Activated T-helper 9 cell treated with anti-CD3 and anti-CD28 coated beads, Interleukin-2, amount 50 U/mL, for 16 hours (primary cell): ENCODE measurements at regions not wholly inside any gene's neighbourhood (a gene's known extent, or its start where the extent isn't known, plus 50 kb on each side); places are given as distances from the start of the nearest gene placed in this dataset.
A peak's percentile ranks its signal among the peaks of the same experiment; 100 is the strongest.

Experiments used
- DNase-seq: peaks from one replicate; pipeline ENCODE4 v3.0.0-alpha.2; 2020; ENCODE audit warnings: low read depth

DNA sequence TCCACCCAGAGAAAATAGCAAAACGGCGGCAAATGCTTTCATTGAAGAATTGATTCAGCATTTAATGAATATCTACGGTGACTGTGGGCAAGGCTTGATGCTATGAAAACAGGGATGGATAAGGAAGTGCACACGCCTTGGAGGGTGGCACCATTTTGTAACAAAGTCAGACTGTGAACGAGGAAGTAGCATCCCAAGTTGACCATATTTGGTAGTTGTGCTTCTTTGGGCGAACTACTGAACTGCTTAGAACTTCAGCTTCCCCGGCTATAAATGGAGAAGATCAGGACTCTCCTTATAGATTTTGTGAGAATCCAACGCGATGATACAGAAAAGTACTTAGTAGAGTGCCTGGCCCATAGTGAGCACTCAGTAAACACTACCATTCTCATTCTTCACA lies 303.2 kb downstream of the MAF start:
- DNase-seq, result no peak

DNA sequence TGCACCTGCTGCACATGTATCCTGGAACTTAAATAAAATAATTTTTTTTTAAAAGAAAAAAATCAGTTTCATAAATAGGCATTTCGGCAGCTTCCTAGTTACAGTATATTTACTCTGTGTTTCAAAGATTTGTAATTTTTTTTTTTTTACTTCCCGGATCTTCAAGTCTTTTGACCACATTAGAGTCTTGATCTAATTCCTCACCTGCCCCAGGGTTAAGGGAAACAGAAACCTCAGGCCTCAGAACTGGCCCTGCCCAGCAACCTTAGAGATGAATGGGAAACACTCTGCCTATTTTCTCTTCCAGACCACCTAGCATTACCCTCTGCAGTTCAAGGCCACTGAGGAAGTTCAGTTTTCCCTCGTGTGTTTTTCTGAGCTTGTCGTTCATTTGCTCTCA lies 304.0 kb downstream of the MAF start:
- no peak for DNase-seq

DNA sequence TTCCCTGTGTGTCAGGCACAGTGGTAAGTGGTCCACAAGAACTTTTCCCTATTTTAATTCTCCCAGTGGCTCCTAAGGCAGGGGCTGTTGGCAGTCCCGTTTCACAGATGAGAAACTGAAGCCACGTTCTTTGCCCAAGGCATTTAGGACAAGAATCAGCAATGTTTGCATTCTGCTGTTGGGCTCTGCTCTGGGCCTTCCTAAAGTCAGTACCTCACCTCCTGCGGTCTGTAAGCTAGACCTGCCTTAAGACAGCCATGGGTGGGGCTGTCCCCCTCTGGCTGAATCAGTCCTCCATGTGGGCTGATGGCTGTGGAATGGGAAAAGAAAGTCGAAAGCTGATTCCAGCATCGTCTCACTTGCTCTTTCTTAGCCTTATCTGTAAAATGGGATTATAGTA lies 304.8 kb downstream of the MAF start:
- no peak for DNase-seq

DNA sequence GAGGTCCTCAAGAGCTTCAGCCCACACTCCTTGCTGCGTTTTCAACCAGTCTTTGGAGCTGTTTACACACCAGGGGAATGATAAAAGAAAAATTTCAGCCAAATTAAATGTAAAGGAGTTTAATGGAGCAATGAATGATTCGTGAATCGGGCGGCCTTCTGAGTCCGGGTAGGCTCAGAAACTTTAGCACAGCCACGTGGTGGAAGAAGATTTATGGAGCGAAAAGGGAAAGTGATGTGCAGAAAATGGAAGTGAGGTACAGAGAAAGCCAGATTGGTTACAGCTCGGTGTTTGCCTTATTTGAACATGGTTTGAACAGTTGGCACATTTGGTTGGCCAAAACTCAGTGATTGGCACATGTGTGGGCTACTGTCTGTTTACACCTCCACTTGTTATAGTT lies 305.4 kb downstream of the MAF start:
- DNase-seq, result no peak

DNA sequence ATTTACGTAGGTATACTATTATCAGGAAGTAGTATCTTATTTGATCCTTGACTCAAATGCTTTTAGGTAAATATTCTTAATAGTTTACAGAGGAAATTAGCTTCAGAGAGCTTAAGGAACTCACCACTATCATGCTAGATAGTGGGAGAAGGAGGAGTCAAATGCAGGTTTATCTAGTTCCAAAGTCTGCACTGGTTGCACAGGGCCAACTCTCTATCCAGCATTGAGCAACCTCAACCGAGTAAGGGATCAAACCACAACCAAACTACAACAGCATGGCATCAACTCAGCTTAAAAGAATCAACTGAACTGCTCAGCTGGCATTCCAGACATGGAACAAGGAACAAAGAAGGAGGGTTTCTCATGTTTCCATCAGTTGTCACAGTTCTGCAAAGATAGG lies 306.0 kb downstream of the MAF start:
- no peak for DNase-seq

DNA sequence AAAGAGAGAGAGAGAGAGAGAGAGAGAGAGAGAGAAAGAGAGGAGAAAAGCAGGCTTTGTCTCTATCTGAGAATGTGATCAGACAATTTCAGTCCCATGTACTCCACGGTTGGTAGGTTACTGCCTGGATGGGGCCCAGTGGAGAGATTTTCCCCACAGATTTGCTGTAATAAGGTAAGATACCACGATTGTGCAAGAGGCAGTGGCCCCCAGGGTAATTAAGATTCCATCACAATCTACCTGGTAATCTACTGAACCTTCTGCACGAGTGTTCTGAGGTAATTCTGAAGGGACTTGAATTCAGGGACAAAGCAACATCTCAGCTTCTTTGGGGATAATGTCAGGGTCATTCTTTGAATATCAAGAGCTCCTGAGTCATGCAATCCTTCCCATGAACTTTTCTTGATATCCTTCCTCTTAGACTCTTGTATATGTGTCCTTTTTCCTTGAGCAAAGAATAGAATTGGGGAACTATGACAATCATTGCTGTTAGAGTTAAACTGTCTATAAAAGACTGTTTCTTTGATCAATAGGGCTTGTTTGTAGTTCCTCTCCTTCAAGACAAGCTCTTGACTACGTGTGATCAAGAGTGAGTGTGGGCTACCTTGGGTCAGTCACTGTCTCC lies 306.6 kb downstream of the MAF start:
- DNase-seq, result no peak

DNA sequence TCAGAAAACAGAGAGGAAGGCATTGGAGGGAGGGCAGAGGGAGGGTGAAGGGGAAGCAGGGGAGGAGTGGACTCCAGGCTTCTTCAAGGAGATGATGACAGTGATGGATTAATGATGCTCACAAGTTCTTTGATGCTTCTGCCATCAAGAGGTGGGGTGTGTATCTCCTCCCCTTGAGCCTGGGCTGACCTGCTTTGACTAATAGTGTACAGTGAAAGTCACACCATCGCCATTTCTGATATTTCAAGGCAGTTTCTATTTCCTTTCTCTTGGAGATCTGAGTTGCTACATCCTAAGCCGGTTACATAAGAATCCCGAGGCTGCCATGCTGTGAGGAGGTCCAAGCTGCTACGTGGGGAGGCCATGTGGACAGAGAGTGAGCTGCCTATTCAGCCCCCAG lies 312.5 kb downstream of the MAF start:
- DNase-seq, result no peak

DNA sequence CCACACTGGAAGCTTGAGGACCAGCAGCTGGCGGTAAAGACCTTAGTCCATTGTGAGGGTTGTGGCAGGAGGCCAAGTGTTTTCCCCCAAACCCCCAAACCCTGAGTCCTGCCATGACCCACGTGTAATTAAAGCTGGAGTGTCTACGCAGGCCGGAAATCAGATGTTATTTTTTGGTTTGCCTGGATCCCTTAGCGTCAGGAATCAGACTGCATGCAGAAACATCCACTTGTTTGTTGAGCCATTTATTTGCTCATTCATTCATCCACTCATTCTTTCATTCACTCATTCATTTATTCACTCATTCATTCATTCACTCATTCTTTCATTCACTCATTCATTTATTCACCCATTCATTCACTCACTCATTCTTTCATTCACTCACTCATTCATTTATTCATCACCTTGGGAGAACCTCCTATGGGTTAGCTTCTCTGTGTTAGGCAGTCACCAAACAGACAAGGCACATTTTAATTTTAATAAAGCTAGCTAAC lies 313.1 kb downstream of the MAF start:
- no peak for DNase-seq

DNA sequence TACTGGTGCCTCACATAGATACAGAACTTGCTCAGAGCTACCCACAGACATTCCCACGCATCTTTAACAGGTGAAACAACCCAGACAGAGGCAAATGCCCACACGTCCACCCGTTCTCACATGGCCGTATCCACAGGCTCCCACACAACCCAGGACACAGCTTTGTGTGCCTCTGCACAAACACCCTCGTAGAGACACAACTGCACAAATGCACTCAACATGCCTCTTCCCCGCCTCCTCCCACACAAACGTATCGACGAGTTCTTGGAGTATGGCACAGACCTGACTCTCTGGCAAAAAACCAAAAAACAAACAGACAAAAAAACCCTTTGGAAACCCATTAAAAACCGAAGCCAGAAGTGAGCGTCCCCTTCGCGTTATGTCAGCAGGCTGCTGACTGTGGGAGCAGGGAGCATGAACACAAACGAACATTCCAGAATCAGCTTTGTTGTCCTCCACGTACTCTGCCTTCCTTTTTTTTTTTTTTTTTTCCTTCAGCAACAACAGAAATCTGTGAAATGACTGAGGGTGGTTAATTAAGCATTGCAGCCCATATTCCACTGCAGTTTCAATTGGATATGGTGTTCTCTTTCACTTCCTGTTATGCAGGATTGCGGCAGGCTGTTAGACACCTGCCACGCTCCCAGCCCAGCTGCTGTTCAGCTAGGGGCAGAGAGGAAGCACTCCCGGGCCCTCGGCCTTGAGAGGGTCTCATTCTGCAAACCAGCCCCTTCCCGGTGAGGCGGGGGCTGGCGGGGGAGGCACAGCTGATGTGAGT lies 313.7 kb downstream of the MAF start:
- peak; percentile 16 for DNase-seq

DNA sequence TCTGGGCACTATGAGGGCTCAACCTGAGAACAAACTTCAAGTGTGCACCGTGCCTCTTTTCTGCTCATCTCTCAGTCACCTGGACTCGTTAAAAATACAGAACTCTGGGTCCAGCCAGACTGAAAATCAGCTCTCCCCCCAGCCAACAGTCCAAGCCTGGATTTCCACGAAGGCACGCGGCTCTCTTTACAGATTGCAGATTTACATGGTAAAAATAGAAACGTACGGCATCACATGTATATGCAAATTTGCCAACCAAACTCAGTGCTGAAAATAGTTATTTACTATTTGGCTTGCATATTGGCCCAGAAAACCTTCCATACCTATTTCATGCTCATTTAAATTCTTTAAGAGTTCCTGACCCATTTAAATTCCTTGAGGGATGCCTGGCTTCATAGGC lies 315.8 kb downstream of the MAF start:
- DNase-seq, result no peak

DNA sequence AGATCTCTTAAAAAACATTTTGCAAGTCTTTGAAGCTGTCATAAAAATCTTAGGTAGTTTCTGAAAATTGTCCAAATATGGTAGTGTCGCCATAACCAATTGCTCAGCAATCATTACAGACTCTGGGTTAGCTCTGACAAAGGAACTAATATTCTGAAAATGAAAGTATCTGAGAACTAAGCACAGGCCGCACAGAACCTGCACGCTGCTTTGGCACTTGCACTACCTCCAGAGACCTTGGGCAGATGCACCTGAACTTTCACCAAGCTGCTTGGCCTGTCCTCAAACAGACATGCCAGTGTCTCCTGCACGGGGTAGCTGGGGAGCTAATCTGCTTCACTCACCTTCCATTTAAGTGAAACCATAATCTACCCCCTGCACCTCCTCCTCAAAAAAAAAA lies 317.0 kb downstream of the MAF start:
- DNase-seq, result peak; percentile 26

DNA sequence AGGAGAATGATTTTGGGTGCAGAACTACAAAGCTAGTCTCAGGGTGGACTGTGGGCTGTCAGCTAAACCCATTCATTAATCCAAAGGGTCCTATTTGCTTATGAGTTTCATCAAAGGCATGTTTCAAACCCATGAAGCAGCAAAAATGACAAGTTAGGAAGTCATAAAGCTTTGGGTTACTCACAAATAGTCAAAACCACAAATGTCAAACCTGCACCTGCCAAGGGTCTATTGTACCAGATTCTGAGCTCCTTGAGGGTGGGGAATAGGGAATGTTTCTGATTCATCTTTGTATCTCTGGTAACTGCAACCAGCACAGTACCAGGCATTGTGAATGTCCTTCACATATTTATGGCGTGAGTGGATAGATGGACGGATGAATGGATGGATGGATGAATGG lies 317.7 kb downstream of the MAF start:
- no peak for DNase-seq

DNA sequence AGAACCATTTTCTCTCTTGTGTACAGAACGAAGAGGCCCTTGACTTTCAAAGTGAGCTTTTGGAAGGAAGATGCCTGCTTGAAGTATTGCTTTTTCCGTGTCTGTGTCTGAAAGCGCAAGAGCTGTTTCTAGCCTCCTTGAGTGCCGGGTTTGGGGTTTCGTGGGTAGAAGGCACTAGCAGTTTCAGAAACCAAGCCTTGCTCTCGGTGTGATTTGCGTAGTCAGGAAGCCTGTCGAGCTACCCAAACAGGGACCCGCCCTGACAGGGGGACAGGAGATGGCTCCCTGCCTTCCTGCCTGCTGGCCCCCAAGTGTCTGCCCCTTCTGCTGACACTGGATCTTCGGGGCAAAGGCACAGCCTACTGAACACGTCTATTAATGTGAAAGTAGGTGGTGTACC lies 322.0 kb downstream of the MAF start:
- peak; percentile 50 for DNase-seq

DNA sequence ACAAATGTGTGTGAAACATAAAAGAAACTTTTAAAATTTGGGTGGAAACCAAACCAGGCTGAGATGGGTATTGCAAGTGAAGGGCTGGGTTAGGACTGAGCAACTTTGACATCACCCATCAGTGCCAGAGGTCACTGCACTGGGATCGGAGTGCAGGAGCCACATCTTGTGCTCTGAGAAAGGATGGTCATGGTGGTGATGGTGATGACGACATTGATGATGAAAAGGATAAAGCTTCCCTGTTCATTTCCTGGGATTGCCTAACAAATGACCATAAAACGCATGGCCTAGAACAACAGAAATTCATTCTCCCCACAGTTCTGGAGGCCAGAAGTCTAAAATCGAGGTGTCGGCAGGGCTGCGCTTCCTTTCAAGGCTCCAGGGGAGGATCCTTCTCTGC lies 324.0 kb downstream of the MAF start:
- no peak for DNase-seq

DNA sequence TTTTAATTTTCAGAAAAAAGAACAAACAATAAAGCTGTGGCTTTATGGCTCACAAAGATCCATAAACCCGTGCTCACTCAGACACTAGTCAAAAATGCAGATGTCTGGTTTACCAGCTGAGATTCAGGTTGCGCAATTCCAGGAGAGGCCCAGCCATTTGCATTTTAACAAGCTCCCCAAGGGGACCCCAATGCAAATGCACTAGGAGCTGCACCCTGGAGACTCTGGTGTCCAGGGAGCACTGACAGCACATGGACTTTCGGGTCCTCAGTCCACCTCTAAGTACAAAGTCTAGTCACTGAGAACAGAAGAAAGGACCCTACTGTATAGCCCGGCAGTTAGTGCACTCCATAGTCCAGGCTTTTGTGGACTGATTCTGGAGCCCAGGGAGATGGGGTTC lies 326.3 kb downstream of the MAF start:
- DNase-seq, result no peak

DNA sequence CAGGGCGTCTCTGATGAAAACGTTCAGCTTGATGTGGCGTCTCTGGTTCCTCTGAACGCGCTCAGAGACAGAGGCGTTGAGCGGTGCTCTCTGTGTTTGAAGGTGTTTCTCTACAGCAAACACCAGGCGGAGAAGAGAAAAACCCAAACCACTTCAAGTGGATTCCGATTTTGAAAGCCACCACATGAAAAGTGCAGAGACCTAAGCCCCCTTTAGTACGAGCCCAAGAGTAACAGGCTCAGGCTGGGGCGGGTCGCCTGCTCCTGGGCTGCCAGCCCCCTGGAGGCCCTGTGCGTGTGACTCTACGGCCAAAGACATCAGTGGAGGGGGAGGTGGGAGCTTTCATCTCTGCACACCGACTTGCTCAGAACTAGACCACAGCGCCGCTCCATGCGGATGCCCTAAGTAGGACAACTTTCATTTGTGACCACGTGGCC lies 328.4 kb downstream of the MAF start:
- peak; percentile 61 for DNase-seq

DNA sequence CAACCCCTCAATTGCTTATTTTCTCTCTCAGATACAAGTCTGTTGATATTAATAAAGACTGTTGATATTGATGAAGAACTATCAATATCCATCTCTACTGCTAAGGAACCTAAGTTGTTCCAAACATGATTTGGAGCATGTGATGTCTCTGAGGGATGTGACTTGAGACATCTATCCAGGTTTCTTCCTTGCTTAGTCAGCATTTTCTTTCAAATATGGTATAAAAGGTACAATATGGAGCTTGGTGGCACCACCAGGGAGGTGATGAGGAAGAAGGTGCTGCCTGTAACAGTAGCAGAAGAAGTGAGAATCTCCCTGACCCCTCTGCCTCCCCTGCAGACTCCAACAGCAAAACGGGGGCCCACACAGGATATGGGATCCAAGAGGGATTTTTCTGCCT lies 329.0 kb downstream of the MAF start:
- no peak for DNase-seq

DNA sequence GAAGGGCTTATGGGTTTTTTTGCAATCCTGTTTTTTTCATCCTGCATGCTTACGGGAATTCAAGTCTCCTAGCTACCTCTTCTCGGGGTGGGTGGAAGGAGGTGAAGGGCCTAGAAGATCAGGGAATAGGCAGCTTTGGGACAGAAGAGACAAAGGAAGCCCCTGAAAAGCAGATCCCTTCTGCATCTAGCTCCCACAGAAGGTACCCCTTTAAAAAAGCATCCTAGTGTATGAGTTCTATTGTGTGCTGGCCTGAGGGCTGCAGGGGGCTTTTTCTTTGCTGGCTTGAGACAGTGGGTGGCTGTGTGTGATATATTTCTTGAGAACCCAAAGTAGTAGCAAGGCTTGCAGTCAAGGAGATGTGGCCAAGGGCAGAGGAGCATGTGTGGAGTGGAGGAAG lies 330.5 kb downstream of the MAF start:
- DNase-seq, result no peak

DNA sequence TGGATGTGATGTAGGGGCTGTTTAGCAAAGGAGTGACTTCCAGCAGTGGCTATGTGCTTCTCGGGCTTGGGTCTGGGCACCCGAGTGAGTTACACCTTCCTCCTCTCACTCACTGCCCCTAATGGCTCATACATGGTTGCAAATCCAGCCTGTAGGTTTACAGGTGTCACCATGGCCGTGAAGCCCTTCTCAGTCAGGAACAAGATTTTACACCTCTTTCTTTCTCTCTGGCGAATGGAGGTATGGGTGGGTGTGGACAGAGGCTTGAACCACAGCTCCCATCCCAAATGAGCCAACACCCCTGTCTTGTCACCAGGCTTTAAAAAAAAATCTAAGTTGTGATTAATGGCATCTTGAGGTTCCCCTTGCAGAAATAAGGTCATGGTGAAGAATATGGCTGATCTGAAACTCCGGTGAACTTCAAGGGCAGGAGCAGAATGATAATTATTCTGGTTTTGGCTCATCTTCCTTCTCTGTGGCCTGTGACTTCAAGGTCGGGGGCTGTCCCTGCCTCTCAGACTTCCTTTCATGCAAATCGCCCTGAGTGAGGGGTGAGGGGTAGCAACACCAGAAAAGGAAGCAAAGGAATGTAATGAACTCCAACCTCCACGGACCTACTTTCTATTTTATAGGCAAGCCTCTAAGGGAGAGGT lies 331.2 kb downstream of the MAF start:
- DNase-seq, result peak; percentile 54

DNA sequence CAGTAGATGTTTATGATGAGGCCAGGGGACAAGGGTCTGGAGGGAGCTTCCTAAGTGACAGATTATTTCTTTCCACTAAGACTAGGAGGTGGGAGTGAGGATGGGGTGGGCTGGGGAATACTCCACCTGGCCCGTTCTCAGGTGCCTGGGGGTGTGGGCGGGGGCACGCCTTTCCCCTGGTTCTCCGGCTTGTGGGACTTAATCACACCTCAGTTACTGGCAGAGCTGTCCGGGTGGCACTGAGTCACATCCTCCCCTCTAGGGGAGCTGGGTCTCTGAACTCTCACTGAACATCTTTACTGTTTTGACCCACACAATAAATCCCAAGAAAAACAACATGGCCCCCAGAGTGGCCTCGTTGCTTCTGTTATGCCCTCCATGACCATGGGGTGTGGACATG lies 332.8 kb downstream of the MAF start:
- peak; percentile 55 for DNase-seq

DNA sequence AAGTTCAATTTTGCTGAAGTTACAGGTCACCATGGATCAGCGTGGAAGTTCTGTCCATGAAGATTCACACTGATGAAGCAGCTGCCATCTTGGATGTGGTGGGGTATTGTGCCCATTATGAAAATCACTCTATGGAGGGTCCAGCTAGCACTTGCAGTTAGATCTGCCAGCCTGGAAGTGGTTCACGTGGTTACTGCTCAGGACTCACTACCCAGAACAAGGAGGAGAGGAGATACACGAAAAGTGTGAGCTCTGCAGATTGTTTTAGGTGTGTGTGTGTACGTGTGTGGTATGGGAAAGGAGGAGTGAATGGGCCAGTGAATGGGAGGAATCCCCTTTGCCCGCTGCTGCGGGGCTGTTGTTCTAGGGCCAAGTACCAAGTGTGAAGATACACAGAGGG lies 333.4 kb downstream of the MAF start:
- no peak for DNase-seq

DNA sequence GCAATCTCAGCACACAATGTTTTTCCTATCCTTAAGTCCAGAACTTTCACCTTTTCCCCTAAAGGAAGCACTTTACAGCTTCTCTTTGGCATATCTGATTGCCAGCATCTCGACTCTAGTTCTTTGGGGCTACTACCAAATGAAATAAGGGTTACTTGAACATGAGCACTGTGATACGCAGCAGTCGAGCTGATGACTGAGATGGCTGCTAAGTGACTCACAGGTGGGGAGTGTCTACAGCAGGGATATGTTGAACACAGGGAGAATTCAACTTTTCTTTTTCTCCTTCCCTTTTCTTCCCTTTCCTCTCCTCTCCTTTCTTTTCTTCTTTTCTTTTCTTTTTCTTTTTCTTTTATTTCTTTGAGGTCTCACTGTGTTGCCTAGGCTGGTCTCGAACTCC lies 334.8 kb downstream of the MAF start:
- no peak for DNase-seq

DNA sequence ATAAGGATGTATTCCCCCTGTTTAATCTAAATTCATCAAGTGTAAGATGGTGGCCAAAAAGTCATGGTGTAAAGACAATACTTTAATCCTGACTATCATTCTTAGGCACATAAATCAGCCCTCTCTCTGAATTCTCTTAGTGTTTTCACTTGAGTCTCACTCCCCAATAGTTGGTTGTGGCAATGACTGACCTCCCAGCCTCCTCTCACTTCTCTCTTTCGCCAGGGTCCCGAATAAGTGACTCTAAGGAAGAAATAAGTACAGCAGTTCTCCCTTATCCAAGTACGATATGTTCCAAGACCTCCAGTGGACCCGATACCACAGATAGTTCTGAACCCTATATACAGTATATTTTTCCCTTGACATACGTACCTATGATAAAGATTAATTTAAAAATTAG lies 335.3 kb downstream of the MAF start:
- DNase-seq, result no peak
